SK-N-SH (cell line): ENCODE measurements at regions not wholly inside any gene's neighbourhood (a gene's known extent, or its start where the extent isn't known, plus 50 kb on each side); places are given as distances from the start of the nearest gene placed in this dataset.

Experiments used
- CTCF ChIA-PET: fragments of 300-600, 350-600 bp; formaldehyde crosslinking; extraction: SDS; loops from one replicate; lab custom pipeline; 2021; lab: Yijun Ruan, JAX
- POLR2A ChIA-PET: fragments of 350-600 bp; sonication (Branson Sonifier 250); formaldehyde crosslinking; extraction: SDS; loops from one replicate; lab custom pipeline; 2020; ENCODE audit warnings: antibody characterized with exemption, inconsistent platforms; lab: Yijun Ruan, JAX
- DNase-seq: peaks from one replicate; pipeline ENCODE4 v3.0.0; 2012
- H2AFZ ChIP-seq: fragments of 200-600 bp; sonication (generic); 2 replicates; pipeline ENCODE4 v1.8.1; 2016; ENCODE audit warnings: antibody characterized with exemption, mild to moderate bottlenecking, low read depth
- H3F3A ChIP-seq: fragments of 200-600 bp; sonication (generic); replicated peaks from 2 replicates; pipeline ENCODE3; 2016; ENCODE audit warnings: antibody characterized with exemption, mild to moderate bottlenecking; ENCODE audit not compliant: insufficient read depth
- H3K27ac ChIP-seq, 2 experiments: fragments of 200-500 bp in 1 of 2; fragments of 200-600 bp in 1 of 2; sonication (Bioruptor generic) in 1 of 2; sonication (generic), shearing (Covaris generic) in 1 of 2; 2 replicates each; pipeline versions ENCODE4 v1.5.1 to v1.6.1; 2014 to 2016; ENCODE audit warnings: low read depth in 2 of 2, inconsistent platforms in 1 of 2, low read length in 1 of 2, mild to moderate bottlenecking in 1 of 2, mixed read lengths in 1 of 2
- H3K27me3 ChIP-seq: fragments of 200-600 bp; sonication (generic), shearing (Covaris generic); 2 replicates; pipeline ENCODE4 v1.6.1; 2016; ENCODE audit warnings: mixed run types; ENCODE audit not compliant: insufficient read depth
- H3K36me3 ChIP-seq, 2 experiments: fragments of 200-500 bp in 1 of 2; fragments of 200-600 bp in 1 of 2; sonication (Bioruptor generic) in 1 of 2; sonication (generic) in 1 of 2; replicated peaks in 1 of 2; 2 replicates each; pipeline versions ENCODE3 to v1.5.1; 2014 to 2016; ENCODE audit warnings: low read length in 1 of 2, mild to moderate bottlenecking in 1 of 2; ENCODE audit not compliant: insufficient read depth in 2 of 2, control insufficient read depth in 1 of 2
- H3K4me1 ChIP-seq, 2 experiments: fragments of 200-500 bp in 1 of 2; fragments of 200-600 bp in 1 of 2; sonication (Bioruptor generic) in 1 of 2; sonication (generic), shearing (Covaris generic) in 1 of 2; 2 replicates each; pipeline versions ENCODE4 v1.5.1 to v1.6.1; 2014 to 2016; ENCODE audit warnings: low read depth in 1 of 2, low read length in 1 of 2, mixed run types in 1 of 2; ENCODE audit not compliant: insufficient read depth in 2 of 2, control insufficient read depth in 1 of 2
- H3K4me2 ChIP-seq: fragments of 200-600 bp; sonication (generic), shearing (Covaris generic); 2 replicates; pipeline ENCODE4 v1.6.1; 2017; ENCODE audit warnings: mixed run types
- H3K4me3 ChIP-seq, 2 experiments: fragments of 200-500 bp in 1 of 2; fragments of 200-600 bp in 1 of 2; sonication (Bioruptor generic) in 1 of 2; sonication (generic), shearing (Covaris generic) in 1 of 2; 2 replicates each; pipeline versions ENCODE4 v1.5.1 to v1.8.1; 2014 to 2016; ENCODE audit warnings: low read depth in 2 of 2, inconsistent platforms in 1 of 2, low read length in 1 of 2, mild to moderate bottlenecking in 1 of 2, mixed read lengths in 1 of 2, moderate library complexity in 1 of 2
- H3K79me2 ChIP-seq: fragments of 200-600 bp; sonication (generic); 2 replicates; pipeline ENCODE4 v1.8.1; 2017; ENCODE audit warnings: mild to moderate bottlenecking; ENCODE audit not compliant: insufficient read depth
- H3K9ac ChIP-seq: fragments of 200-600 bp; sonication (generic); 2 replicates; pipeline ENCODE4 v1.6.1; 2017; ENCODE audit warnings: mixed run types
- H3K9me2 ChIP-seq: fragments of 200-600 bp; sonication (generic); 2 replicates; pipeline ENCODE4 v1.6.1; 2017; ENCODE audit warnings: mixed run types
- H3K9me3 ChIP-seq: fragments of 200-600 bp; sonication (generic); 2 replicates; pipeline ENCODE4 v1.6.1; 2017; ENCODE audit warnings: mixed run types, mild to moderate bottlenecking, moderate library complexity
- H4K20me1 ChIP-seq: fragments of 200-600 bp; sonication (generic); 2 replicates; pipeline ENCODE4 v1.6.1; 2017; ENCODE audit warnings: mild to moderate bottlenecking, mixed run types; ENCODE audit not compliant: insufficient read depth
- CHD2 ChIP-seq: fragments of 150-350 bp; IDR thresholded peaks from 2 replicates; pipeline ENCODE4 v1.6.1; 2018; ENCODE audit warnings: low read length; ENCODE audit not compliant: partially characterized antibody
- CTCF ChIP-seq: fragments of 200-600 bp; sonication (generic); IDR thresholded peaks from 2 replicates; pipeline ENCODE4 v1.6.1; 2017; ENCODE audit warnings: antibody characterized with exemption, mild to moderate bottlenecking, moderate library complexity
- GABPA ChIP-seq: IDR thresholded peaks from 2 replicates; pipeline ENCODE4 v1.4.0; 2012; ENCODE audit warnings: low read depth, mild to moderate bottlenecking
- MAX ChIP-seq: IDR thresholded peaks from 2 replicates; pipeline ENCODE4 v1.4.0; 2012; ENCODE audit warnings: low read depth
- REST ChIP-seq: IDR thresholded peaks from 2 replicates; pipeline ENCODE4 v1.6.1; 2012; ENCODE audit warnings: mild to moderate bottlenecking, low read depth, low read length, moderate library complexity
- RFX5 ChIP-seq: IDR thresholded peaks from 2 replicates; pipeline ENCODE4 v1.6.1; 2012; ENCODE audit warnings: mild to moderate bottlenecking, improper control_type of control experiment, low read length
- RXRA ChIP-seq: IDR thresholded peaks from 2 replicates; pipeline ENCODE4 v1.4.0; 2012; ENCODE audit warnings: low read depth, mild to moderate bottlenecking, borderline replicate concordance
- SIN3A ChIP-seq: IDR thresholded peaks from 2 replicates; pipeline ENCODE4 v1.6.1; 2012; ENCODE audit warnings: low read depth, mild to moderate bottlenecking, low read length, moderate library complexity, borderline replicate concordance
- SMC3 ChIP-seq: IDR thresholded peaks from 2 replicates; pipeline ENCODE4 v1.6.1; 2012; ENCODE audit warnings: low read depth, low read length, improper control_type of control experiment
- TEAD4 ChIP-seq: IDR thresholded peaks from 2 replicates; pipeline ENCODE4 v1.4.0; 2012; ENCODE audit warnings: mild to moderate bottlenecking, borderline replicate concordance; ENCODE audit not compliant: insufficient read depth
- WGBS: methylation state at CpG from one replicate; pipeline ENCODE4 v1.1.6; 2017; ENCODE audit warnings: low lambda C conversion rate; 5-methylcytosine and 5-hydroxymethylcytosine counted together
- TF ChIP-seq, protein P1 (sequence below): IDR thresholded peaks from 2 replicates; pipeline ENCODE4; 2012
- TF ChIP-seq, protein P2 (sequence below): IDR thresholded peaks from 2 replicates; pipeline ENCODE4 v1.4.0; 2012; ENCODE audit warnings: low read depth, borderline replicate concordance

DNA sequence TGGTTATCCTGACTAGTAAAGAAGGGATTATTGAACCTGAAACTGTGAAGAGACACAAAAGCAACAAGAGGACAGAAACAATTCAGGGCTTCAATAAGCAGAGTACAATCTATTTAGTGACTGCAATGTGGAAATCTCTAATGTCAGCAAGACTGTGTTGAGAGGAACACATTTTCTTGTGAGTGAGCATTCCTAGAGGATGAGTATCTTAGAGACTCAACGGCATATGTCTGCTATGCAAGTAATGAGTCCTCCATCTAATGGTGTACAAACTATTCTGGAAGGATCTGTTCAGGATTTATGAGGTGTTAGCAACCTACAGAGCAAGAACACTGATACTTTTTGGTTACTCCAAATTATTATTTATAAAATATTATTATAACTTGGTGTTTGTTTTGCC lies 226.5 kb upstream of the NDN start:
- Histone ChIP-seq H3K4me1 (no peaks in the 10 kb centered on the region), H3F3A (no peaks in the 10 kb centered on the region), H3K36me3 (no peaks in the 10 kb centered on the region), H3K9me2 (no peaks in the 10 kb centered on the region), H3K9me3 (no peaks in the 10 kb centered on the region), H2AFZ (no peak overlapping the region), H4K20me1 (no peaks in the 10 kb centered on the region), H3K4me2 (no peak overlapping the region), H3K4me3 (no peak overlapping the region), H3K79me2 (no peaks in the 10 kb centered on the region), H3K27me3 (no peaks in the 10 kb centered on the region; the same call in 1 of the 2 replicates), H3K9ac (no peak overlapping the region)
- POLR2A ChIA-PET: no interaction called here
- 0% methylated on average over 1 of the region's 1 CpG for WGBS
- TF ChIP-seq GABPA (no peak), SMC3 (no peak), SIN3A (no peak), CTCF (no peak), TEAD4 (no peak), MAX (no peak)
- TF ChIP-seq, protein P1, sequence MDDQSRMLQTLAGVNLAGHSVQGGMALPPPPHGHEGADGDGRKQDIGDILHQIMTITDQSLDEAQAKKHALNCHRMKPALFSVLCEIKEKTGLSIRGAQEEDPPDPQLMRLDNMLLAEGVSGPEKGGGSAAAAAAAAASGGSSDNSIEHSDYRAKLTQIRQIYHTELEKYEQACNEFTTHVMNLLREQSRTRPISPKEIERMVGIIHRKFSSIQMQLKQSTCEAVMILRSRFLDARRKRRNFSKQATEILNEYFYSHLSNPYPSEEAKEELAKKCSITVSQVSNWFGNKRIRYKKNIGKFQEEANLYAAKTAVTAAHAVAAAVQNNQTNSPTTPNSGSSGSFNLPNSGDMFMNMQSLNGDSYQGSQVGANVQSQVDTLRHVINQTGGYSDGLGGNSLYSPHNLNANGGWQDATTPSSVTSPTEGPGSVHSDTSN: no peak
- TF ChIP-seq, all 33 proteins: peak for 0
- no peak overlapping the region for H3K27ac ChIP-seq
- no peak for DNase-seq
- CTCF ChIA-PET: interaction anchor here (0.6 kb wide), 1 partner anchor 950 kb away, joined by 3 read pairs; no protein-coding TSS in a partner anchor

DNA sequence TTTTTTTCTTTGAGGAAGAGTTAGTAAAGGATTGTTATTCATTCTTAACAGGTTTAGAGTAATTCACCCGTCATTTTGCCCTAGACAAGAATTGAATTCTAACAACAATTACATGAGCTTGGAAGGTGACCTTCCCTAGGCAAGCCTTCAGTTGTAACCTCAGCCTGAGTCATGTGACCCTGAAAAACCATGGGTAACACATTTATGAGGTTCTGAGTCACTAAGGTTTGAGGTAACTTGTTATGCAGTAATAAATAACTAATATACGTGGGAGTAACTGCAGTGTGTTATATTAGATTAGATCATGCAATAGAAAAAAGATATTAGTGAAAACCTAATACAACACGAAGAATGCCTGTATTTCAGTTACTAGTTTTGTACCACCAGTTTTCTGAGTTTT lies 237.6 kb upstream of the NDN start:
- no peak overlapping the region for H3K27ac ChIP-seq
- no peak overlapping the region for H3K9ac ChIP-seq
- no peaks in the 10 kb centered on the region for H3F3A ChIP-seq
- no peaks in the 10 kb centered on the region for H3K9me3 ChIP-seq
- CTCF ChIA-PET: interaction anchor here (0.6 kb wide), 1 partner anchor 73 kb away, joined by 3 read pairs; no protein-coding TSS in a partner anchor
- no peak for DNase-seq
- 0% methylated on average over 3 of the region's 3 CpGs for WGBS
- H3K36me3 ChIP-seq: no peaks in the 10 kb centered on the region
- H3K9me2 ChIP-seq: no peaks in the 10 kb centered on the region
- H3K27me3 ChIP-seq: no peaks in the 10 kb centered on the region
- POLR2A ChIA-PET: no interaction called here
- H3K4me1 ChIP-seq: no peaks in the 10 kb centered on the region
- no peak for TF ChIP-seq SMC3
- TF ChIP-seq RXRA: no peak
- TF ChIP-seq, protein P2, sequence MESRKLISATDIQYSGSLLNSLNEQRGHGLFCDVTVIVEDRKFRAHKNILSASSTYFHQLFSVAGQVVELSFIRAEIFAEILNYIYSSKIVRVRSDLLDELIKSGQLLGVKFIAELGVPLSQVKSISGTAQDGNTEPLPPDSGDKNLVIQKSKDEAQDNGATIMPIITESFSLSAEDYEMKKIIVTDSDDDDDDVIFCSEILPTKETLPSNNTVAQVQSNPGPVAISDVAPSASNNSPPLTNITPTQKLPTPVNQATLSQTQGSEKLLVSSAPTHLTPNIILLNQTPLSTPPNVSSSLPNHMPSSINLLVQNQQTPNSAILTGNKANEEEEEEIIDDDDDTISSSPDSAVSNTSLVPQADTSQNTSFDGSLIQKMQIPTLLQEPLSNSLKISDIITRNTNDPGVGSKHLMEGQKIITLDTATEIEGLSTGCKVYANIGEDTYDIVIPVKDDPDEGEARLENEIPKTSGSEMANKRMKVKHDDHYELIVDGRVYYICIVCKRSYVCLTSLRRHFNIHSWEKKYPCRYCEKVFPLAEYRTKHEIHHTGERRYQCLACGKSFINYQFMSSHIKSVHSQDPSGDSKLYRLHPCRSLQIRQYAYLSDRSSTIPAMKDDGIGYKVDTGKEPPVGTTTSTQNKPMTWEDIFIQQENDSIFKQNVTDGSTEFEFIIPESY: no peak
- no peak for TF ChIP-seq REST
- TF ChIP-seq CTCF: no peak
- no peak for TF ChIP-seq RFX5
- no peak for TF ChIP-seq GABPA
- no peak for TF ChIP-seq CHD2
- no peaks in the 10 kb centered on the region for H3K79me2 ChIP-seq
- H3K4me2 ChIP-seq: no peak overlapping the region
- H2AFZ ChIP-seq: no peak overlapping the region
- H4K20me1 ChIP-seq: no peaks in the 10 kb centered on the region
- no peak overlapping the region for H3K4me3 ChIP-seq
